ENCODE measurements at regions not wholly inside any gene's neighbourhood (a gene's known extent, or its start where the extent isn't known, plus 50 kb on each side); places are given as distances from the start of the nearest gene placed in this dataset.

GRCh38 chr5:113809626-113810025 is 296.1 kb downstream of the YTHDC2 start:
- no peaks in the 10 kb centered on the region for H3K36me3 ChIP-seq (ENCODE audit: insufficient read depth in 1 of 2, low read depth in 1 of 2)
- intact Hi-C loops (cut with DNase I): no loop called here
- TF ChIP-seq CTCF (IDR thresholded peaks at IDR 0.05): no peak
- DNase-seq (no peak), ATAC-seq (no peak)
- no peaks in the 10 kb centered on the region for H3K9me3 ChIP-seq
- 59 to 81% (median 63%) methylated on average over 2 of the region's 2 CpGs for WGBS, 3 donors
- no peak overlapping the region for H3K27ac ChIP-seq
- H3K4me3 ChIP-seq: no peak overlapping the region
- H3K27me3 ChIP-seq (ENCODE audit: insufficient read depth in 3 of 3, low read length in 2 of 3): peaks cover 0 to 3% (median 0%) of the 10 kb centered on the region in 3 donors
- H3K4me1 ChIP-seq: no peaks in the 10 kb centered on the region

- intact Hi-C loops (cut with DNase I): no loop called here
- Histone ChIP-seq H3K36me3 (ENCODE audit: insufficient read depth in 1 of 2, low read depth in 1 of 2) (no peaks in the 10 kb centered on the region), H3K9me3 (no peaks in the 10 kb centered on the region), H3K4me1 (no peaks in the 10 kb centered on the region), H3K27me3 (ENCODE audit: insufficient read depth in 3 of 3, low read length in 2 of 3) (peaks cover 0 to 3% (median 0%) of the 10 kb centered on the region in 3 donors), H3K27ac (no peak overlapping the region), H3K4me3 (no peak overlapping the region)
- DNase-seq (no peak), ATAC-seq (no peak)
- no peak for TF ChIP-seq CTCF (IDR thresholded peaks at IDR 0.05)
Observed at GRCh38 chr5:113813466-113813865, 300.0 kb downstream of the YTHDC2 start.

- no peaks in the 10 kb centered on the region for H3K4me1 ChIP-seq
- H3K4me3 ChIP-seq: no peak overlapping the region
- intact Hi-C loops (cut with DNase I): no loop called here
- H3K27me3 ChIP-seq (ENCODE audit: insufficient read depth in 3 of 3, low read length in 2 of 3): no peaks in the 10 kb centered on the region
- no peak overlapping the region for H3K27ac ChIP-seq
- H3K36me3 ChIP-seq (ENCODE audit: insufficient read depth in 1 of 2, low read depth in 1 of 2): no peaks in the 10 kb centered on the region
- TF ChIP-seq CTCF (IDR thresholded peaks at IDR 0.05): no peak
- WGBS, 3 donors: 74 to 80% (median 77%) methylated on average over 3 of the region's 3 CpGs
- ATAC-seq: no peak
- H3K9me3 ChIP-seq: no peaks in the 10 kb centered on the region
- no peak for DNase-seq
Observed at GRCh38 chr5:113817683-113818082, 304.2 kb downstream of the YTHDC2 start.

- Histone ChIP-seq H3K9me3 (no peaks in the 10 kb centered on the region), H3K36me3 (ENCODE audit: insufficient read depth in 1 of 2, low read depth in 1 of 2) (no peaks in the 10 kb centered on the region), H3K27ac (no peak overlapping the region), H3K4me3 (no peak overlapping the region), H3K27me3 (ENCODE audit: insufficient read depth in 3 of 3, low read length in 2 of 3) (no peaks in the 10 kb centered on the region), H3K4me1 (no peaks in the 10 kb centered on the region)
- TF ChIP-seq CTCF (IDR thresholded peaks at IDR 0.05): no peak
- 73 to 81% (median 77%) methylated on average over 3 of the region's 3 CpGs for WGBS, 3 donors
- intact Hi-C loops (cut with DNase I): no loop called here
- no peak for ATAC-seq
- DNase-seq: no peak
Observed at GRCh38 chr5:113823696-113824095, 310.2 kb downstream of the YTHDC2 start.

GRCh38 chr5:113824307-113824706 is 310.8 kb downstream of the YTHDC2 start:
- WGBS, 3 donors: 50 to 75% (median 60%) methylated on average over 2 of the region's 2 CpGs

More at GRCh38 chr5:113824307-113824706, 310.8 kb downstream of the YTHDC2 start:
- no peaks in the 10 kb centered on the region for H3K4me1 ChIP-seq
- H3K4me3 ChIP-seq: no peak overlapping the region
- no peak for DNase-seq
- no peaks in the 10 kb centered on the region for H3K27me3 ChIP-seq (ENCODE audit: insufficient read depth in 3 of 3, low read length in 2 of 3)
- H3K27ac ChIP-seq: no peak overlapping the region
- intact Hi-C loops (cut with DNase I): no loop called here
- ATAC-seq: no peak
- no peaks in the 10 kb centered on the region for H3K36me3 ChIP-seq (ENCODE audit: insufficient read depth in 1 of 2, low read depth in 1 of 2)
- TF ChIP-seq CTCF (IDR thresholded peaks at IDR 0.05): no peak
- no peaks in the 10 kb centered on the region for H3K9me3 ChIP-seq
